ENCODE measurements at regions not wholly inside any gene's neighbourhood (a gene's known extent, or its start where the extent isn't known, plus 50 kb on each side); places are given as distances from the start of the nearest gene placed in this dataset.

DNA sequence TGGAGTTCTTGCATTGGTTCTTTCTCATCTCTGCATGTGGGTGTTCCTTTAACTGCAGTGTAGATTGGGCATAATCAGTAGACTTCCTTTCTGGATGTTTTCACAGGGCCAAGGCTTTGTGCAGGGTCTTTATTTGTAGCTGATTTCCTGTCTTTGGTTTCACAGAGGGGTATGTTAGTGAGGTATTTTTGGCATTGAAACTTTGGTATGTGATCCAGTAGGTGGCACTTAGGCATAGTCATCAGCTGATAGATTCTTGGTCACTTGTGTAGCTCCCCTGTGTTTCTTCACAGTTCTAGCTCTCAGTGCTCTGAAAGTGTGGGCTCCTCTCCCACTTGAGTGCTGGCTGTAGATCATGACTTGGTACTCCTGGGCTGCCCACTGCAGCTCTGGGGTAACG lies 52.7 kb upstream of the LMO3 start:
- Histone ChIP-seq H3K4me3 (ENCODE audit: low read length, poor library complexity, severe bottlenecking) (no peak overlapping the region), H4K20me1 (ENCODE audit: insufficient read depth, low read length, poor library complexity, severe bottlenecking) (no peaks in the 10 kb centered on the region), H3F3A (ENCODE audit: low read depth) (no peaks in the 10 kb centered on the region), H3K9me2 (replicated peaks; ENCODE audit: low read depth, low read length) (no peaks in the 10 kb centered on the region), H3K27me3 (ENCODE audit: insufficient read depth, low read length, poor library complexity, severe bottlenecking) (no peaks in the 10 kb centered on the region), H3K4me1 (ENCODE audit: insufficient read depth, low read length, poor library complexity, severe bottlenecking) (no peaks in the 10 kb centered on the region), H3K36me3 (ENCODE audit: insufficient read depth, low read length) (no peaks in the 10 kb centered on the region), H3K9ac (ENCODE audit: low read depth, low read length, poor library complexity, severe bottlenecking) (no peak overlapping the region), H3K9me3 (ENCODE audit: insufficient read depth, low read depth, low read length) (no peaks in the 10 kb centered on the region), H3K4me2 (ENCODE audit: low read depth, low read length, poor library complexity, severe bottlenecking) (no peak overlapping the region), H3K79me2 (ENCODE audit: insufficient read depth, low read length) (no peaks in the 10 kb centered on the region), H2AFZ (ENCODE audit: low read length) (no peak overlapping the region)
- TF ChIP-seq CTCF (conservative IDR thresholded peaks at IDR 0.05; ENCODE audit: low read length): no peak
- TF ChIP-seq EZH2phosphoT487 (IDR thresholded peaks at IDR 0.05; ENCODE audit: borderline replicate concordance): no peak
